Smooth muscle cell of the brain vasculature (primary cell): ENCODE measurements at regions not wholly inside any gene's neighbourhood (a gene's known extent, or its start where the extent isn't known, plus 50 kb on each side); places are given as distances from the start of the nearest gene placed in this dataset.

ENCODE experiments used
- DNase-seq: peaks from one replicate; pipeline ENCODE4 v3.0.0-alpha.2; 2012; ENCODE audit warnings: low read depth, low spot score

- no peak for DNase-seq
Observed at GRCh38 chr10:62625484-62625883, 179.0 kb upstream of the ADO start.

- no peak for DNase-seq
Observed at GRCh38 chr10:62626079-62626478, 178.4 kb upstream of the ADO start.

- DNase-seq: no peak
Observed at GRCh38 chr10:62626817-62627216, 177.7 kb upstream of the ADO start.

- DNase-seq: no peak
Observed at GRCh38 chr10:62627983-62628382, 176.5 kb upstream of the ADO start.

GRCh38 chr10:62631241-62631640, 173.3 kb upstream of the ADO start:
- no peak for DNase-seq

GRCh38 chr10:62632071-62632809, 172.3 kb upstream of the ADO start:
- DNase-seq: no peak

- DNase-seq: no peak
Observed at GRCh38 chr10:62633976-62634375, 170.5 kb upstream of the ADO start.

GRCh38 chr10:62634576-62634975, 169.9 kb upstream of the ADO start:
- no peak for DNase-seq

- no peak for DNase-seq
Observed at GRCh38 chr10:62635127-62635526, 169.4 kb upstream of the ADO start.

- DNase-seq: no peak
Observed at GRCh38 chr10:62636825-62637248, 167.7 kb upstream of the ADO start.

GRCh38 chr10:62637249-62638061, 167.1 kb upstream of the ADO start:
- no peak for DNase-seq

GRCh38 chr10:62638062-62638477, 166.4 kb upstream of the ADO start:
- no peak for DNase-seq

- DNase-seq: no peak
Observed at GRCh38 chr10:62639144-62639543, 165.4 kb upstream of the ADO start.

- DNase-seq: no peak
Observed at GRCh38 chr10:62640411-62640810, 164.1 kb upstream of the ADO start.

GRCh38 chr10:62643606-62644587, 160.6 kb upstream of the ADO start:
- no peak for DNase-seq

- no peak for DNase-seq
Observed at GRCh38 chr10:62647375-62648092, 157.0 kb upstream of the ADO start.

GRCh38 chr10:62648921-62649320, 155.6 kb upstream of the ADO start:
- no peak for DNase-seq

GRCh38 chr10:62650411-62650810, 154.1 kb upstream of the ADO start:
- DNase-seq: no peak

GRCh38 chr10:62651341-62651740, 153.2 kb upstream of the ADO start:
- DNase-seq: no peak

GRCh38 chr10:62652114-62652513, 152.4 kb upstream of the ADO start:
- DNase-seq: no peak

- no peak for DNase-seq
Observed at GRCh38 chr10:62652564-62652963, 152.0 kb upstream of the ADO start.
